Activated CD8-positive, alpha-beta memory T cell treated with anti-CD3 and anti-CD28 coated beads, Interleukin-2, amount 10 ng/mL, durations not matched to agents 7 days and 5 days (primary cell): ENCODE measurements at regions not wholly inside any gene's neighbourhood (a gene's known extent, or its start where the extent isn't known, plus 50 kb on each side); places are given as distances from the start of the nearest gene placed in this dataset.
"Not testable (repeated sequence)": the region's sequence is repeated elsewhere in the genome, so short reads cannot be mapped to it uniquely, and the experiment has no call there.

Experiments
- ATAC-seq: fragments of 150-1000 bp; cut with Tn5 transposase; one replicate; pipeline ENCODE4 v1.10.0; 2021; ENCODE audit warnings: moderate library complexity
- CTCF ChIA-PET: fragments of 350-600 bp; sonication (Branson Sonifier 250); formaldehyde crosslinking; loops from one replicate; lab custom pipeline; 2021; ENCODE audit warnings: antibody characterized with exemption; lab: Charles Lee
- DNase-seq: peaks from one replicate; pipeline ENCODE4 v3.0.0-alpha.2; 2020
- H3K27ac Mint-ChIP-seq: one replicate; pipeline ENCODE4 v1.8.0; 2021; ENCODE audit warnings: mild to moderate bottlenecking, mixed read lengths
- H3K27me3 Mint-ChIP-seq: one replicate; pipeline ENCODE4 v1.8.0; 2021; ENCODE audit warnings: mixed read lengths
- H3K36me3 Mint-ChIP-seq: one replicate; pipeline ENCODE4 v1.8.0; 2021; ENCODE audit warnings: mild to moderate bottlenecking, mixed read lengths
- H3K4me1 Mint-ChIP-seq: one replicate; pipeline ENCODE4 v1.8.0; 2021; ENCODE audit warnings: mixed read lengths
- H3K4me3 Mint-ChIP-seq: one replicate; pipeline ENCODE4 v1.8.0; 2021; ENCODE audit warnings: mild to moderate bottlenecking, moderate library complexity, mixed read lengths
- H3K9me3 Mint-ChIP-seq: one replicate; pipeline ENCODE4 v1.8.0; 2022; ENCODE audit warnings: low read depth, mixed read lengths

- ATAC-seq (no peak), DNase-seq (no peak)
- Mint-ChIP-seq H3K27me3 (no peaks in the 10 kb centered on the region), H3K27ac (no peak overlapping the region), H3K9me3 (peaks cover 8% of the 10 kb centered on the region), H3K4me3 (no peak overlapping the region), H3K4me1 (no peaks in the 10 kb centered on the region), H3K36me3 (no peaks in the 10 kb centered on the region)
- CTCF ChIA-PET: no interaction called here
These were observed 105.4 kb downstream of the ZNF429 start for GRCh38 chr19:21610787-21611186.

- no peaks in the 10 kb centered on the region for H3K36me3 Mint-ChIP-seq
- CTCF ChIA-PET: no interaction called here
- DNase-seq (no peak), ATAC-seq (no peak)
- no peak overlapping the region for H3K27ac Mint-ChIP-seq
- H3K27me3 Mint-ChIP-seq: no peaks in the 10 kb centered on the region
- H3K9me3 Mint-ChIP-seq: peaks cover 8% of the 10 kb centered on the region
- no peak overlapping the region for H3K4me3 Mint-ChIP-seq
- H3K4me1 Mint-ChIP-seq: no peaks in the 10 kb centered on the region
These were observed 104.9 kb downstream of the ZNF429 start for GRCh38 chr19:21610341-21610740.

- H3K9me3 Mint-ChIP-seq: peaks cover 8% of the 10 kb centered on the region
- no peak overlapping the region for H3K4me3 Mint-ChIP-seq
- H3K27me3 Mint-ChIP-seq: no peaks in the 10 kb centered on the region
- no peak for ATAC-seq
- peaks cover 4% of the 10 kb centered on the region for H3K36me3 Mint-ChIP-seq
- CTCF ChIA-PET: no interaction called here
- no peak overlapping the region for H3K27ac Mint-ChIP-seq
- DNase-seq: no peak
- peaks cover 11% of the 10 kb centered on the region for H3K4me1 Mint-ChIP-seq
These were observed 103.2 kb downstream of the ZNF429 start for GRCh38 chr19:21608571-21608970.

GRCh38 chr19:21607449-21607848 is 102.0 kb downstream of the ZNF429 start:
- H3K27me3 Mint-ChIP-seq: no peaks in the 10 kb centered on the region
- no peak for ATAC-seq
- H3K4me3 Mint-ChIP-seq: no peak overlapping the region
- DNase-seq: no peak
- H3K36me3 Mint-ChIP-seq: peaks cover 4% of the 10 kb centered on the region
- peaks cover 6% of the 10 kb centered on the region for H3K9me3 Mint-ChIP-seq
- H3K27ac Mint-ChIP-seq: no peak overlapping the region
- CTCF ChIA-PET: no interaction called here
- H3K4me1 Mint-ChIP-seq: peaks cover 12% of the 10 kb centered on the region

GRCh38 chr19:21607011-21607410 is 101.6 kb downstream of the ZNF429 start:
- H3K27ac Mint-ChIP-seq, DNase-seq, H3K36me3 Mint-ChIP-seq, H3K27me3 Mint-ChIP-seq, ATAC-seq, CTCF ChIA-PET, H3K4me3 Mint-ChIP-seq, H3K9me3 Mint-ChIP-seq: not testable (repeated sequence)
- peaks cover 12% of the 10 kb centered on the region for H3K4me1 Mint-ChIP-seq

GRCh38 chr19:21606326-21606725 is 100.9 kb downstream of the ZNF429 start:
- CTCF ChIA-PET: not testable (repeated sequence)

GRCh38 chr19:21604951-21605476 is 99.6 kb downstream of the ZNF429 start:
- Mint-ChIP-seq H3K4me3 (peak overlapping the region; percentile 66), H3K27ac (no peak overlapping the region), H3K9me3 (peaks cover 4% of the 10 kb centered on the region), H3K36me3 (peaks cover 4% of the 10 kb centered on the region), H3K4me1 (peaks cover 12% of the 10 kb centered on the region), H3K27me3 (no peaks in the 10 kb centered on the region)
- ATAC-seq: no peak
- CTCF ChIA-PET: no interaction called here
- DNase-seq: no peak

More at GRCh38 chr19:21606326-21606725, 100.9 kb downstream of the ZNF429 start:
- H3K4me3 Mint-ChIP-seq, H3K27ac Mint-ChIP-seq, H3K9me3 Mint-ChIP-seq, H3K36me3 Mint-ChIP-seq, DNase-seq, H3K27me3 Mint-ChIP-seq, ATAC-seq: not testable (repeated sequence)
- peaks cover 12% of the 10 kb centered on the region for H3K4me1 Mint-ChIP-seq
